ENCODE measurements at regions not wholly inside any gene's neighbourhood (a gene's known extent, or its start where the extent isn't known, plus 50 kb on each side); places are given as distances from the start of the nearest gene placed in this dataset.
A peak's percentile ranks its signal among the peaks of the same experiment; 100 is the strongest.

- no peak for DNase-seq
- in situ Hi-C loops (cut with HindIII; ENCODE audit: low pct_ligation_motif_present, low pct_unique_long_range_greater_than_20kb, low sequenced_read_pairs), result no loop called here
Observed at GRCh38 chr4:35883108-35883507, 361.2 kb downstream of the ARAP2 start.

GRCh38 chr4:35884714-35885480 is 359.4 kb downstream of the ARAP2 start:
- DNase-seq, result no peak
- in situ Hi-C loops (cut with HindIII; ENCODE audit: low pct_ligation_motif_present, low pct_unique_long_range_greater_than_20kb, low sequenced_read_pairs), result no loop called here

- no peak for DNase-seq
- in situ Hi-C loops (cut with HindIII; ENCODE audit: low pct_ligation_motif_present, low pct_unique_long_range_greater_than_20kb, low sequenced_read_pairs), result no loop called here
Observed at GRCh38 chr4:35897808-35898207, 346.5 kb downstream of the ARAP2 start.

GRCh38 chr4:35900286-35901243 is 343.7 kb downstream of the ARAP2 start:
- in situ Hi-C loops (cut with HindIII; ENCODE audit: low pct_ligation_motif_present, low pct_unique_long_range_greater_than_20kb, low sequenced_read_pairs), result no loop called here
- DNase-seq, result no peak

- no peak for DNase-seq
- in situ Hi-C loops (cut with HindIII; ENCODE audit: low pct_ligation_motif_present, low pct_unique_long_range_greater_than_20kb, low sequenced_read_pairs), result no loop called here
Observed at GRCh38 chr4:35912174-35912573, 332.1 kb downstream of the ARAP2 start.

- DNase-seq, result no peak
- in situ Hi-C loops (cut with HindIII; ENCODE audit: low pct_ligation_motif_present, low pct_unique_long_range_greater_than_20kb, low sequenced_read_pairs), result no loop called here
Observed at GRCh38 chr4:35918491-35918977, 325.8 kb downstream of the ARAP2 start.

- no peak for DNase-seq
- in situ Hi-C loops (cut with HindIII; ENCODE audit: low pct_ligation_motif_present, low pct_unique_long_range_greater_than_20kb, low sequenced_read_pairs), result no loop called here
Observed at GRCh38 chr4:35925806-35926205, 318.5 kb downstream of the ARAP2 start.

- DNase-seq, result no peak
- in situ Hi-C loops (cut with HindIII; ENCODE audit: low pct_ligation_motif_present, low pct_unique_long_range_greater_than_20kb, low sequenced_read_pairs), result no loop called here
Observed at GRCh38 chr4:35926788-35927187, 317.5 kb downstream of the ARAP2 start.

GRCh38 chr4:35933901-35934300 is 310.4 kb downstream of the ARAP2 start:
- in situ Hi-C loops (cut with HindIII; ENCODE audit: low pct_ligation_motif_present, low pct_unique_long_range_greater_than_20kb, low sequenced_read_pairs), result no loop called here
- no peak for DNase-seq

GRCh38 chr4:35934320-35934981 is 309.9 kb downstream of the ARAP2 start:
- in situ Hi-C loops (cut with HindIII; ENCODE audit: low pct_ligation_motif_present, low pct_unique_long_range_greater_than_20kb, low sequenced_read_pairs), result no loop called here
- DNase-seq, result peak; percentile 38

- in situ Hi-C loops (cut with HindIII; ENCODE audit: low pct_ligation_motif_present, low pct_unique_long_range_greater_than_20kb, low sequenced_read_pairs), result no loop called here
- no peak for DNase-seq
Observed at GRCh38 chr4:35938936-35939335, 305.4 kb downstream of the ARAP2 start.

- no peak for DNase-seq
- in situ Hi-C loops (cut with HindIII; ENCODE audit: low pct_ligation_motif_present, low pct_unique_long_range_greater_than_20kb, low sequenced_read_pairs), result no loop called here
Observed at GRCh38 chr4:35939751-35940150, 304.6 kb downstream of the ARAP2 start.

GRCh38 chr4:35942092-35942491 is 302.2 kb downstream of the ARAP2 start:
- no peak for DNase-seq
- in situ Hi-C loops (cut with HindIII; ENCODE audit: low pct_ligation_motif_present, low pct_unique_long_range_greater_than_20kb, low sequenced_read_pairs), result no loop called here

- in situ Hi-C loops (cut with HindIII; ENCODE audit: low pct_ligation_motif_present, low pct_unique_long_range_greater_than_20kb, low sequenced_read_pairs), result no loop called here
- no peak for DNase-seq
Observed at GRCh38 chr4:35943606-35944005, 300.7 kb downstream of the ARAP2 start.

- DNase-seq, result no peak
- in situ Hi-C loops (cut with HindIII; ENCODE audit: low pct_ligation_motif_present, low pct_unique_long_range_greater_than_20kb, low sequenced_read_pairs), result no loop called here
Observed at GRCh38 chr4:35948171-35948570, 296.1 kb downstream of the ARAP2 start.

GRCh38 chr4:35950442-35950841 is 293.9 kb downstream of the ARAP2 start:
- in situ Hi-C loops (cut with HindIII; ENCODE audit: low pct_ligation_motif_present, low pct_unique_long_range_greater_than_20kb, low sequenced_read_pairs), result no loop called here
- DNase-seq, result no peak

GRCh38 chr4:35952751-35953150 is 291.6 kb downstream of the ARAP2 start:
- in situ Hi-C loops (cut with HindIII; ENCODE audit: low pct_ligation_motif_present, low pct_unique_long_range_greater_than_20kb, low sequenced_read_pairs), result no loop called here

GRCh38 chr4:35963383-35963782 is 280.9 kb downstream of the ARAP2 start:
- DNase-seq, result no peak
- in situ Hi-C loops (cut with HindIII; ENCODE audit: low pct_ligation_motif_present, low pct_unique_long_range_greater_than_20kb, low sequenced_read_pairs), result no loop called here

More at GRCh38 chr4:35952751-35953150, 291.6 kb downstream of the ARAP2 start:
- no peak for DNase-seq

- in situ Hi-C loops (cut with HindIII; ENCODE audit: low pct_ligation_motif_present, low pct_unique_long_range_greater_than_20kb, low sequenced_read_pairs), result no loop called here
- DNase-seq, result no peak
Observed at GRCh38 chr4:35963974-35964515, 280.3 kb downstream of the ARAP2 start.
